ENCODE measurements at regions not wholly inside any gene's neighbourhood (a gene's known extent, or its start where the extent isn't known, plus 50 kb on each side); places are given as distances from the start of the nearest gene placed in this dataset.
A peak's percentile ranks its signal among the peaks of the same experiment; 100 is the strongest.

GRCh38 chr6:166769648-166770047, 142.6 kb upstream of the RPS6KA2 start:
- H3K9me3 ChIP-seq (replicated peaks; ENCODE audit: low read length), result no peaks in the 10 kb centered on the region
- no peaks in the 10 kb centered on the region for H3K4me1 ChIP-seq (ENCODE audit: control insufficient read depth, insufficient read depth, low read length)
- no peak overlapping the region for H3K4me2 ChIP-seq (ENCODE audit: low read length)
- H3K4me3 ChIP-seq (ENCODE audit: low read length), result no peak overlapping the region
- H3K9ac ChIP-seq (ENCODE audit: low read depth, low read length), result no peak overlapping the region
- peaks cover 46% of the 10 kb centered on the region for H3K27me3 ChIP-seq (ENCODE audit: control insufficient read depth, insufficient read depth, low read length)
- H3K36me3 ChIP-seq (ENCODE audit: insufficient read depth, low read length), result no peaks in the 10 kb centered on the region

GRCh38 chr6:166768761-166769160, 141.7 kb upstream of the RPS6KA2 start:
- no peaks in the 10 kb centered on the region for H3K9me3 ChIP-seq (replicated peaks; ENCODE audit: low read length)
- H3K9ac ChIP-seq (ENCODE audit: low read depth, low read length), result no peak overlapping the region
- no peaks in the 10 kb centered on the region for H3K36me3 ChIP-seq (ENCODE audit: insufficient read depth, low read length)
- H3K4me2 ChIP-seq (ENCODE audit: low read length), result no peak overlapping the region
- H3K27me3 ChIP-seq (ENCODE audit: control insufficient read depth, insufficient read depth, low read length), result peaks cover 38% of the 10 kb centered on the region
- H3K4me1 ChIP-seq (ENCODE audit: control insufficient read depth, insufficient read depth, low read length), result no peaks in the 10 kb centered on the region
- no peak overlapping the region for H3K4me3 ChIP-seq (ENCODE audit: low read length)

- H3K4me2 ChIP-seq (ENCODE audit: low read length), result no peak overlapping the region
Measured at GRCh38 chr6:166767230-166767629, 140.2 kb upstream of the RPS6KA2 start.

GRCh38 chr6:166766769-166767168, 139.7 kb upstream of the RPS6KA2 start:
- H3K36me3 ChIP-seq (ENCODE audit: insufficient read depth, low read length), result no peaks in the 10 kb centered on the region
- no peak overlapping the region for H3K9ac ChIP-seq (ENCODE audit: low read depth, low read length)
- H3K4me1 ChIP-seq (ENCODE audit: control insufficient read depth, insufficient read depth, low read length), result no peaks in the 10 kb centered on the region
- no peaks in the 10 kb centered on the region for H3K9me3 ChIP-seq (replicated peaks; ENCODE audit: low read length)
- H3K4me2 ChIP-seq (ENCODE audit: low read length), result no peak overlapping the region
- H3K27me3 ChIP-seq (ENCODE audit: control insufficient read depth, insufficient read depth, low read length), result peaks cover 31% of the 10 kb centered on the region
- no peak overlapping the region for H3K4me3 ChIP-seq (ENCODE audit: low read length)

More at GRCh38 chr6:166767230-166767629, 140.2 kb upstream of the RPS6KA2 start:
- peaks cover 30% of the 10 kb centered on the region for H3K27me3 ChIP-seq (ENCODE audit: control insufficient read depth, insufficient read depth, low read length)
- no peaks in the 10 kb centered on the region for H3K4me1 ChIP-seq (ENCODE audit: control insufficient read depth, insufficient read depth, low read length)
- no peaks in the 10 kb centered on the region for H3K9me3 ChIP-seq (replicated peaks; ENCODE audit: low read length)
- no peak overlapping the region for H3K4me3 ChIP-seq (ENCODE audit: low read length)
- H3K36me3 ChIP-seq (ENCODE audit: insufficient read depth, low read length), result no peaks in the 10 kb centered on the region
- no peak overlapping the region for H3K9ac ChIP-seq (ENCODE audit: low read depth, low read length)

GRCh38 chr6:166765234-166765541, 138.1 kb upstream of the RPS6KA2 start:
- Histone ChIP-seq H3K9ac (ENCODE audit: low read depth, low read length) (no peak overlapping the region), H3K4me3 (ENCODE audit: low read length) (no peak overlapping the region), H3K4me1 (ENCODE audit: control insufficient read depth, insufficient read depth, low read length) (no peaks in the 10 kb centered on the region), H3K9me3 (replicated peaks; ENCODE audit: low read length) (no peaks in the 10 kb centered on the region), H3K4me2 (ENCODE audit: low read length) (no peak overlapping the region), H3K36me3 (ENCODE audit: insufficient read depth, low read length) (no peaks in the 10 kb centered on the region), H3K27me3 (ENCODE audit: control insufficient read depth, insufficient read depth, low read length) (peaks cover 34% of the 10 kb centered on the region)

GRCh38 chr6:166764473-166765233, 137.6 kb upstream of the RPS6KA2 start:
- Histone ChIP-seq H3K4me1 (ENCODE audit: control insufficient read depth, insufficient read depth, low read length) (no peaks in the 10 kb centered on the region), H3K9ac (ENCODE audit: low read depth, low read length) (no peak overlapping the region), H3K4me3 (ENCODE audit: low read length) (no peak overlapping the region), H3K36me3 (ENCODE audit: insufficient read depth, low read length) (no peaks in the 10 kb centered on the region), H3K4me2 (ENCODE audit: low read length) (no peak overlapping the region), H3K9me3 (replicated peaks; ENCODE audit: low read length) (no peaks in the 10 kb centered on the region), H3K27me3 (ENCODE audit: control insufficient read depth, insufficient read depth, low read length) (peaks cover 38% of the 10 kb centered on the region)

- no peaks in the 10 kb centered on the region for H3K9me3 ChIP-seq (replicated peaks; ENCODE audit: low read length)
- no peak overlapping the region for H3K4me2 ChIP-seq (ENCODE audit: low read length)
- no peaks in the 10 kb centered on the region for H3K36me3 ChIP-seq (ENCODE audit: insufficient read depth, low read length)
Measured at GRCh38 chr6:166763606-166764472, 136.8 kb upstream of the RPS6KA2 start.

GRCh38 chr6:166761801-166762200, 134.8 kb upstream of the RPS6KA2 start:
- Histone ChIP-seq H3K4me3 (ENCODE audit: low read length) (no peak overlapping the region), H3K4me1 (ENCODE audit: control insufficient read depth, insufficient read depth, low read length) (no peaks in the 10 kb centered on the region), H3K27me3 (ENCODE audit: control insufficient read depth, insufficient read depth, low read length) (peaks cover 56% of the 10 kb centered on the region), H3K9ac (ENCODE audit: low read depth, low read length) (no peak overlapping the region), H3K4me2 (ENCODE audit: low read length) (no peak overlapping the region), H3K9me3 (replicated peaks; ENCODE audit: low read length) (no peaks in the 10 kb centered on the region), H3K36me3 (ENCODE audit: insufficient read depth, low read length) (no peaks in the 10 kb centered on the region)

More at GRCh38 chr6:166763606-166764472, 136.8 kb upstream of the RPS6KA2 start:
- Histone ChIP-seq H3K9ac (ENCODE audit: low read depth, low read length) (no peak overlapping the region), H3K27me3 (ENCODE audit: control insufficient read depth, insufficient read depth, low read length) (peaks cover 44% of the 10 kb centered on the region), H3K4me3 (ENCODE audit: low read length) (no peak overlapping the region), H3K4me1 (ENCODE audit: control insufficient read depth, insufficient read depth, low read length) (no peaks in the 10 kb centered on the region)

GRCh38 chr6:166760288-166760687, 133.2 kb upstream of the RPS6KA2 start:
- Histone ChIP-seq H3K4me2 (ENCODE audit: low read length) (no peak overlapping the region), H3K9me3 (replicated peaks; ENCODE audit: low read length) (no peaks in the 10 kb centered on the region), H3K36me3 (ENCODE audit: insufficient read depth, low read length) (no peaks in the 10 kb centered on the region), H3K27me3 (ENCODE audit: control insufficient read depth, insufficient read depth, low read length) (peaks cover 53% of the 10 kb centered on the region), H3K4me3 (ENCODE audit: low read length) (no peak overlapping the region), H3K9ac (ENCODE audit: low read depth, low read length) (no peak overlapping the region), H3K4me1 (ENCODE audit: control insufficient read depth, insufficient read depth, low read length) (no peaks in the 10 kb centered on the region)

- Histone ChIP-seq H3K27me3 (ENCODE audit: control insufficient read depth, insufficient read depth, low read length) (peaks cover 49% of the 10 kb centered on the region), H3K9me3 (replicated peaks; ENCODE audit: low read length) (no peaks in the 10 kb centered on the region), H3K9ac (ENCODE audit: low read depth, low read length) (no peak overlapping the region), H3K4me1 (ENCODE audit: control insufficient read depth, insufficient read depth, low read length) (no peaks in the 10 kb centered on the region), H3K36me3 (ENCODE audit: insufficient read depth, low read length) (no peaks in the 10 kb centered on the region), H3K4me3 (ENCODE audit: low read length) (no peak overlapping the region), H3K4me2 (ENCODE audit: low read length) (peak overlapping the region; percentile 62)
Measured at GRCh38 chr6:166758136-166758704, 131.2 kb upstream of the RPS6KA2 start.

- Histone ChIP-seq H3K9me3 (replicated peaks; ENCODE audit: low read length) (no peaks in the 10 kb centered on the region), H3K4me1 (ENCODE audit: control insufficient read depth, insufficient read depth, low read length) (peaks cover 6% of the 10 kb centered on the region), H3K4me3 (ENCODE audit: low read length) (peak overlapping the region; percentile 53), H3K36me3 (ENCODE audit: insufficient read depth, low read length) (no peaks in the 10 kb centered on the region), H3K4me2 (ENCODE audit: low read length) (peak overlapping the region; percentile 62), H3K27me3 (ENCODE audit: control insufficient read depth, insufficient read depth, low read length) (peaks cover 51% of the 10 kb centered on the region), H3K9ac (ENCODE audit: low read depth, low read length) (no peak overlapping the region)
Measured at GRCh38 chr6:166757232-166758135, 130.4 kb upstream of the RPS6KA2 start.
